HepG2 (cell line): ENCODE measurements at regions not wholly inside any gene's neighbourhood (a gene's known extent, or its start where the extent isn't known, plus 50 kb on each side); places are given as distances from the start of the nearest gene placed in this dataset.

Experiments used
- ATAC-seq: fragments of 200-7000 bp; cut with Tn5 transposase; 3 replicates; pipeline ENCODE4 v1.9.1; 2020; ENCODE audit warnings: mild to moderate bottlenecking, moderate library complexity
- BruUV-seq: library from RNA; stranded (reverse); fragments of 400-500 nt; replicated peaks from 2 replicates; lab custom pipeline; 2021; lab: Mats Ljungman, UMichigan
- CTCF ChIA-PET: fragments of 300-600 bp; formaldehyde crosslinking; extraction: SDS; loops from one replicate; lab custom pipeline; 2021; ENCODE audit warnings: low total read pairs, inconsistent platforms, low intra/inter-chr PET ratio; lab: Yijun Ruan, JAX
- POLR2A ChIA-PET: fragments of 350-600 bp; sonication (Branson Sonifier 250); formaldehyde crosslinking; loops from one replicate; lab custom pipeline; 2020; ENCODE audit warnings: antibody characterized with exemption, inconsistent platforms; lab: Yijun Ruan, JAX
- DNase-seq: peaks from one replicate; pipeline ENCODE4 v3.0.0-alpha.2; 2015; ENCODE audit warnings: low spot score
- FAIRE-seq: peaks from 3 replicates; lab custom pipeline; 2011; peaks lifted over from hg19 to GRCh38; lab: Jason Lieb, UNC
- H2AFZ ChIP-seq: one replicate; pipeline ENCODE4 v1.6.1; 2011; ENCODE audit warnings: low read length, inconsistent platforms
- H3K27ac ChIP-seq: fragments of 300-600 bp; 3 replicates; pipeline ENCODE4 v1.8.0; 2011; ENCODE audit warnings: mixed run types, mild to moderate bottlenecking, mixed read lengths, low read length, inconsistent platforms; ENCODE audit not compliant: insufficient read depth; ENCODE audit errors: extremely low read length
- H3K27me3 ChIP-seq, 2 experiments: fragments of 200-600 bp in 1 of 2; 2 replicates in 1 of 2; 3 replicates in 1 of 2; pipeline versions ENCODE4 v1.6.0 to v1.8.0; 2011; ENCODE audit warnings: low read length in 2 of 2, mild to moderate bottlenecking in 2 of 2, moderate library complexity in 2 of 2, inconsistent platforms in 1 of 2; ENCODE audit not compliant: insufficient read depth in 2 of 2, control insufficient read depth in 1 of 2
- H3K36me3 ChIP-seq, 2 experiments: fragments of 200-600 bp in 1 of 2; replicated peaks in 1 of 2; 2 replicates in 1 of 2; 3 replicates in 1 of 2; pipeline versions ENCODE4 v1.5.1 to v1.8.0; 2011; ENCODE audit warnings: low read length in 2 of 2, inconsistent platforms in 1 of 2; ENCODE audit not compliant: insufficient read depth in 2 of 2, control insufficient read depth in 1 of 2
- H3K4me1 ChIP-seq: 2 replicates; pipeline ENCODE4 v1.5.1; 2012; ENCODE audit warnings: low read length, inconsistent platforms; ENCODE audit not compliant: insufficient read depth
- H3K4me2 ChIP-seq: 2 replicates; pipeline ENCODE4 v1.6.0; 2011; ENCODE audit warnings: low read depth, low read length, inconsistent platforms
- H3K4me3 ChIP-seq, 3 experiments: fragments of 200-600 bp in 1 of 3; sonication (generic), shearing (Covaris generic) in 1 of 3; replicated peaks in 1 of 3; 2 replicates each; pipeline ENCODE4 v1.5.1; 2011 to 2016; ENCODE audit warnings: low read length in 3 of 3, inconsistent platforms in 2 of 3, low read depth in 2 of 3, mild to moderate bottlenecking in 2 of 3, control low read depth in 1 of 3, mixed read lengths in 1 of 3; ENCODE audit not compliant: insufficient read depth in 1 of 3
- H3K79me2 ChIP-seq: one replicate; pipeline ENCODE4 v1.6.1; 2011; ENCODE audit warnings: low read length, inconsistent platforms; ENCODE audit not compliant: insufficient read depth
- H3K9ac ChIP-seq: 2 replicates; pipeline ENCODE4 v1.6.0; 2011; ENCODE audit warnings: mild to moderate bottlenecking, low read depth, low read length, inconsistent platforms; ENCODE audit not compliant: insufficient read depth
- H3K9me3 ChIP-seq: 2 replicates; pipeline ENCODE4 v1.5.1; 2012; ENCODE audit warnings: mild to moderate bottlenecking, low read length
- H4K20me1 ChIP-seq: 2 replicates; pipeline ENCODE4 v1.6.0; 2011; ENCODE audit warnings: inconsistent platforms, mild to moderate bottlenecking, low read length, moderate library complexity; ENCODE audit not compliant: insufficient read depth
- ZBTB21 ChIP-seq: sonication (generic); formaldehyde crosslinking; IDR thresholded peaks from 2 replicates; pipeline ENCODE4 v1.4.0; 2020; ENCODE audit warnings: missing genetic modification reagents
- ZBTB25 ChIP-seq: IDR thresholded peaks from 2 replicates; pipeline ENCODE4 v1.6.1; 2018; ENCODE audit warnings: missing genetic modification reagents
- ZBTB37 ChIP-seq: sonication (generic); formaldehyde crosslinking; IDR thresholded peaks from 2 replicates; pipeline ENCODE4 v1.4.0; 2020; ENCODE audit warnings: mild to moderate bottlenecking, missing genetic modification reagents
- ZBTB44 ChIP-seq: sonication (generic); formaldehyde crosslinking; IDR thresholded peaks from 2 replicates; pipeline ENCODE4 v1.4.0; 2020; ENCODE audit warnings: missing genetic modification reagents
- ZMAT3 ChIP-seq: sonication (generic); formaldehyde crosslinking; conservative IDR thresholded peaks from 2 replicates; pipeline ENCODE4 v1.7.0; 2021; ENCODE audit warnings: missing genetic modification reagents
- whole genome bisulfite sequencing: methylation state at CpG from one replicate; pipeline ENCODE4 v1.1.6; 2017; ENCODE audit warnings: low lambda C conversion rate; 5-methylcytosine and 5-hydroxymethylcytosine counted together
- in situ Hi-C: cut with HindIII; loops from 2 replicates; pipeline ENCODE4 v1.10.0; 2017; ENCODE audit warnings: low pct_unique_long_range_greater_than_20kb; ENCODE audit not compliant: extremely low pct_ligation_motif_present
- intact Hi-C: fragments of 100-400 bp; cut with micrococcal nuclease; formaldehyde crosslinking; loops from one replicate; pipeline ENCODE4 v1.10.0; 2022; ENCODE audit not compliant: unreplicated experiment

GRCh38 chr13:80070024-80070703 lies 270.8 kb downstream of the SPRY2 start:
- no peak for TF ChIP-seq ZBTB25 (CRISPR knock-in tag)
- TF ChIP-seq ZBTB44 (CRISPR knock-in tag) = no peak
- no peak for TF ChIP-seq ZBTB37 (CRISPR knock-in tag)
- TF ChIP-seq ZMAT3 (CRISPR knock-in tag) = no peak
- TF ChIP-seq ZBTB21 (CRISPR knock-in tag) = no peak
- POLR2A ChIA-PET = no interaction called here
- 31% methylated on average over 11 of the region's 11 CpGs for WGBS
- Histone ChIP-seq H3K36me3 (no peaks in the 10 kb centered on the region), H4K20me1 (no peaks in the 10 kb centered on the region), H3K4me3 (no peak overlapping the region), H3K27me3 (no peaks in the 10 kb centered on the region), H3K27ac (no peak overlapping the region), H3K9ac (no peak overlapping the region), H2AFZ (no peak overlapping the region), H3K4me1 (no peaks in the 10 kb centered on the region), H3K9me3 (peaks cover 4% of the 10 kb centered on the region; the same call in 1 of the 2 replicates), H3K79me2 (no peaks in the 10 kb centered on the region), H3K4me2 (no peak overlapping the region)
- no peak for ATAC-seq
- CTCF ChIA-PET = no interaction called here
- in situ Hi-C loops = no loop called here
- no TSS peak for BruUV-seq
- intact Hi-C loops = no loop called here
- DNase-seq = no peak
- FAIRE-seq = no peak
